ENCODE measurements at regions not wholly inside any gene's neighbourhood (a gene's known extent, or its start where the extent isn't known, plus 50 kb on each side); places are given as distances from the start of the nearest gene placed in this dataset.

- TF ChIP-seq MAX (IDR thresholded peaks at IDR 0.05) = no peak
- TF ChIP-seq FOXA2 (IDR thresholded peaks at IDR 0.05) = no peak
- no peak for TF ChIP-seq REST (IDR thresholded peaks at IDR 0.05)
- TF ChIP-seq ATF3 (IDR thresholded peaks at IDR 0.05) = no peak
- TF ChIP-seq YY1 (IDR thresholded peaks at IDR 0.05) = no peak
- TF ChIP-seq EGR1 (IDR thresholded peaks at IDR 0.05; ENCODE audit: low read depth in 2 of 2) = no peak
- TF ChIP-seq CTCF (IDR thresholded peaks at IDR 0.05; ENCODE audit: low read depth, low read length, missing input control) = no peak
- TF ChIP-seq SP1 (IDR thresholded peaks at IDR 0.05) = no peak
- no peak for TF ChIP-seq NR2F2 (IDR thresholded peaks at IDR 0.05)
- TF ChIP-seq HNF4A (conservative IDR thresholded peaks at IDR 0.05) = no peak
- no peak for TF ChIP-seq GABPA (IDR thresholded peaks at IDR 0.05 in 1 of 2, conservative IDR thresholded peaks at IDR 0.05 in 1 of 2)
- TF ChIP-seq RAD21 (IDR thresholded peaks at IDR 0.05) = no peak
- TF ChIP-seq ZBTB33 (IDR thresholded peaks at IDR 0.05) = no peak
- no peak for TF ChIP-seq JUND (IDR thresholded peaks at IDR 0.05)
- TF ChIP-seq RXRA (IDR thresholded peaks at IDR 0.05) = no peak
- TF ChIP-seq HNF4G (IDR thresholded peaks at IDR 0.05) = no peak
- no peak for DNase-seq (ENCODE audit: low spot score)
- H3K4me1 ChIP-seq (ENCODE audit: control insufficient read depth in 4 of 4, insufficient read depth in 4 of 4, low read length in 3 of 4) = no peaks in the 10 kb centered on the region
- 96% methylated on average over 10 of the region's 10 CpGs for WGBS
- no peaks in the 10 kb centered on the region for H3K36me3 ChIP-seq (ENCODE audit: control insufficient read depth in 4 of 4, insufficient read depth in 3 of 4, low read depth in 1 of 4, low read length in 3 of 4)
- H3K27ac ChIP-seq (ENCODE audit: low read depth in 1 of 2, low read length in 2 of 2) = no peak overlapping the region
- H3K27me3 ChIP-seq (ENCODE audit: control insufficient read depth in 4 of 4, insufficient read depth in 4 of 4, low read length in 3 of 4) = no peaks in the 10 kb centered on the region
- no peak overlapping the region for H3K9ac ChIP-seq (ENCODE audit: low read depth in 1 of 2, low read length in 2 of 2)
- no peaks in the 10 kb centered on the region for H3K9me3 ChIP-seq (ENCODE audit: control insufficient read depth in 4 of 4, low read length in 3 of 4)
- H3K4me3 ChIP-seq (ENCODE audit: low read depth in 1 of 3, low read length in 3 of 3) = no peak overlapping the region
Measured at GRCh38 chr11:70869054-70869453, 383.3 kb downstream of the SHANK2 start.

GRCh38 chr11:70871881-70872280, 380.5 kb downstream of the SHANK2 start:
- no peaks in the 10 kb centered on the region for H3K4me1 ChIP-seq (ENCODE audit: control insufficient read depth in 4 of 4, insufficient read depth in 4 of 4, low read length in 3 of 4)
- no peak for DNase-seq (ENCODE audit: low spot score)
- H3K27ac ChIP-seq (ENCODE audit: low read depth in 1 of 2, low read length in 2 of 2) = no peak overlapping the region
- no peaks in the 10 kb centered on the region for H3K9me3 ChIP-seq (ENCODE audit: control insufficient read depth in 4 of 4, low read length in 3 of 4)
- no peak overlapping the region for H3K4me3 ChIP-seq (ENCODE audit: low read depth in 1 of 3, low read length in 3 of 3)
- no peak overlapping the region for H3K9ac ChIP-seq (ENCODE audit: low read depth in 1 of 2, low read length in 2 of 2)
- no peaks in the 10 kb centered on the region for H3K36me3 ChIP-seq (ENCODE audit: control insufficient read depth in 4 of 4, insufficient read depth in 3 of 4, low read depth in 1 of 4, low read length in 3 of 4)
- 85% methylated on average over 12 of the region's 12 CpGs for WGBS
- no peaks in the 10 kb centered on the region for H3K27me3 ChIP-seq (ENCODE audit: control insufficient read depth in 4 of 4, insufficient read depth in 4 of 4, low read length in 3 of 4)
- TF ChIP-seq RXRA (IDR thresholded peaks at IDR 0.05) (no peak), ATF3 (IDR thresholded peaks at IDR 0.05) (no peak), ZBTB33 (IDR thresholded peaks at IDR 0.05) (no peak), NR2F2 (IDR thresholded peaks at IDR 0.05) (no peak), HNF4G (IDR thresholded peaks at IDR 0.05) (no peak), CTCF (IDR thresholded peaks at IDR 0.05; ENCODE audit: low read depth, low read length, missing input control) (no peak), GABPA (IDR thresholded peaks at IDR 0.05 in 1 of 2, conservative IDR thresholded peaks at IDR 0.05 in 1 of 2) (no peak), FOXA1 (IDR thresholded peaks at IDR 0.05) (no peak), JUND (IDR thresholded peaks at IDR 0.05) (no peak), MAX (IDR thresholded peaks at IDR 0.05) (no peak), SP1 (IDR thresholded peaks at IDR 0.05) (no peak), TAF1 (conservative IDR thresholded peaks at IDR 0.05) (no peak), HNF4A (conservative IDR thresholded peaks at IDR 0.05) (no peak), FOXA2 (IDR thresholded peaks at IDR 0.05) (no peak), RAD21 (IDR thresholded peaks at IDR 0.05) (no peak), EGR1 (IDR thresholded peaks at IDR 0.05; ENCODE audit: low read depth in 2 of 2) (no peak)

Measured in liver (tissue), 8 donors.